ENCODE measurements at regions not wholly inside any gene's neighbourhood (a gene's known extent, or its start where the extent isn't known, plus 50 kb on each side); places are given as distances from the start of the nearest gene placed in this dataset.

DNA sequence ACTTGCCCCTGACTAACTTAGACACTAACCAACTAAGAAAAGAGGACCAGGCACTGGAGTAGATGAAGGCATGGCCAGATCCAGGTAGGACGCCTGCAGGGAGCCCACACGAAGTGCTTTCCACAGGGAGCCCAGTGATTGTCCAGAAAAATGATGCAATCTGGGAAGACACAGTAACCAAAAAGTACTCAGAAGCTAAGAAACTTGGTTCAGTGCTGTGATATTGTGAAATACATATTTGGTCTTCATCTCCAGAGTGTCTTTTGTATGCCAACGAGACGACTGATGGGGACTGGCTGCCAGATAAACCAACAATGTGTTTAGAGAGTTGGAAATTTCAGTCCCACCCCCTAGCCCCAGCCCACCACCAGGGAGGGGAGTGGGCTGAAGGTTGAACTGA lies 135.0 kb downstream of the SP3 start:
- no peak for DNase-seq

- no peak for DNase-seq
Observed at GRCh38 chr2:173831312-173832229, 133.6 kb downstream of the SP3 start.

- DNase-seq, result no peak
Observed at GRCh38 chr2:173834141-173834540, 131.0 kb downstream of the SP3 start.

GRCh38 chr2:173835726-173836125 lies 129.4 kb downstream of the SP3 start:
- DNase-seq, result no peak

GRCh38 chr2:173841110-173841509 lies 124.1 kb downstream of the SP3 start:
- no peak for DNase-seq

DNA sequence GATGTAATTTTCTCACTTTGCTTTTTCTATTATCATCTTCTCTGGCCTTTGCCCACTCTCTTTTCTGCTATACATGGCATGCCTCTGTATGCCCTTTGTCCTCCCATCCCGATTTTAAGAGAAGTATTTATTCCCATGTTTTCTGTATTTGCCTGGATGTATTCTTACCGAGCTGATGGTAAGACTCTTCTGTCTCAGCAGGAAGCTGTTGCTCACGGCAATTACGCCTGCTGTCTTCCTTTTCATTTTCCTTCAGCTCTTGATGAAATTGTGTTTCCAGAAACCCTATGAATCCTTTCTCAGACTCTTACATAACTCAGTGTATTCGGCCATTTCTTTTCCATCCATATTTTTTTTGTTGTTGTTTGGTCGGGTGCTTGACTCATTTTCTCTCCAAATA lies 121.6 kb downstream of the SP3 start:
- no peak for DNase-seq

- DNase-seq, result no peak
Observed at GRCh38 chr2:173851141-173851641, 114.0 kb downstream of the SP3 start.

- DNase-seq, result no peak
Observed at GRCh38 chr2:173854141-173854540, 111.0 kb downstream of the SP3 start.

GRCh38 chr2:173854840-173855239 lies 110.3 kb downstream of the SP3 start:
- no peak for DNase-seq

- DNase-seq, result no peak
Observed at GRCh38 chr2:173855661-173856060, 109.5 kb downstream of the SP3 start.

Data from activated CD4-positive, alpha-beta T cell treated with anti-CD3 and anti-CD28 coated beads for 48 hours (primary cell).